Smooth muscle cell (in vitro differentiated cells): ENCODE measurements at regions not wholly inside any gene's neighbourhood (a gene's known extent, or its start where the extent isn't known, plus 50 kb on each side); places are given as distances from the start of the nearest gene placed in this dataset.
A peak's percentile ranks its signal among the peaks of the same experiment; 100 is the strongest.

Experiments
- DNase-seq: peaks from one replicate; lab custom pipeline; 2025; ENCODE audit not compliant: unreplicated experiment; lab: John Stamatoyannopoulos, UW
- H2AFZ ChIP-seq: fragments of 200-600 bp; sonication (generic); 2 replicates; pipeline ENCODE4 v1.6.0; 2016; ENCODE audit warnings: antibody characterized with exemption, low read depth, mild to moderate bottlenecking
- H3F3A ChIP-seq: fragments of 200-600 bp; sonication (generic); 2 replicates; pipeline ENCODE4 v1.6.0; 2017; ENCODE audit warnings: antibody characterized with exemption, low read depth
- H3K27ac ChIP-seq: fragments of 200-600 bp; sonication (generic); 2 replicates; pipeline ENCODE4 v1.5.1; 2016; ENCODE audit warnings: low read depth, mild to moderate bottlenecking
- H3K27me3 ChIP-seq: fragments of 200-600 bp; sonication (generic); 2 replicates; pipeline ENCODE4 v1.6.1; 2016; ENCODE audit warnings: low read depth, mild to moderate bottlenecking
- H3K36me3 ChIP-seq: fragments of 200-600 bp; sonication (generic); 2 replicates; pipeline ENCODE4 v1.5.1; 2016; ENCODE audit warnings: low read depth
- H3K4me1 ChIP-seq: fragments of 200-600 bp; sonication (generic); 2 replicates; pipeline ENCODE4 v1.5.1; 2016; ENCODE audit warnings: low read depth
- H3K4me2 ChIP-seq: fragments of 200-600 bp; sonication (generic); 2 replicates; pipeline ENCODE4 v1.6.0; 2016; ENCODE audit warnings: mild to moderate bottlenecking
- H3K4me3 ChIP-seq: fragments of 200-600 bp; sonication (generic); 2 replicates; pipeline ENCODE4 v1.5.1; 2016; ENCODE audit warnings: mild to moderate bottlenecking
- H3K79me2 ChIP-seq: fragments of 200-600 bp; sonication (generic); 2 replicates; pipeline ENCODE4 v1.6.0; 2016; ENCODE audit warnings: low read depth, mild to moderate bottlenecking
- H3K9ac ChIP-seq: fragments of 200-600 bp; sonication (generic); 2 replicates; pipeline ENCODE4 v1.6.0; 2016; ENCODE audit warnings: low read depth
- H3K9me3 ChIP-seq: fragments of 200-600 bp; sonication (generic); replicated peaks from 2 replicates; pipeline ENCODE4 v1.5.1; 2016; ENCODE audit warnings: low read depth
- H4K20me1 ChIP-seq: fragments of 200-600 bp; sonication (generic); 2 replicates; pipeline ENCODE4 v1.6.0; 2016; ENCODE audit warnings: low read depth
- WGBS: methylation state at CpG from one replicate; pipeline ENCODE4 v1.1.7; 2016; ENCODE audit warnings: low lambda C conversion rate; 5-methylcytosine and 5-hydroxymethylcytosine counted together
- TF ChIP-seq, protein P1 (sequence below): fragments of 200-600 bp; sonication (generic); IDR thresholded peaks from 2 replicates; pipeline ENCODE4 v1.5.1; 2017; ENCODE audit warnings: borderline replicate concordance, mild to moderate bottlenecking, antibody characterized with exemption; ENCODE audit not compliant: insufficient read depth, poor library complexity, severe bottlenecking

DNA sequence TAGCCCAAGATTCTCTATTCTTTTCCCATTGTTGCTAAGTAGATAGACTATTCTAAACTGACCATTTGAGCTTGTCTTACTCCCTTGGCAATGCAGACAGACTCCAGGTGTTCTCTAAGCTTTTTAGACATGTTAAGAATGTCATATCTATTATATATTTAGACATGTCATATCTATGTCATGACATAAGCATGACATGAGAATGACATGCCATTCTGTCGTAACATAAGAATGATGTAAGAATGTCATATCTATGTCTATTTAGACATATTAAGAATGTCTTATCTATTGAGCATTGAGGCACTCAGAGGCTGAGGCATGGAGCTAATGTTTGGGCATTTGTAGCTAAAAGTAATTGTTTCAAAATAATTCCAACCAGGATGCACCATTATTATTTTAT, 277.3 kb upstream of the ATP2B1 start:
- DNase-seq = no peak
- no peaks in the 10 kb centered on the region for H3K79me2 ChIP-seq
- peaks cover 5% of the 10 kb centered on the region for H3K4me1 ChIP-seq
- no peak overlapping the region for H3K27ac ChIP-seq
- no peaks in the 10 kb centered on the region for H4K20me1 ChIP-seq
- no peak overlapping the region for H3K9ac ChIP-seq
- peaks cover 3% of the 10 kb centered on the region for H3F3A ChIP-seq
- no peaks in the 10 kb centered on the region for H3K27me3 ChIP-seq
- 97% methylated on average over 1 of the region's 1 CpG for WGBS
- TF ChIP-seq, protein P1, sequence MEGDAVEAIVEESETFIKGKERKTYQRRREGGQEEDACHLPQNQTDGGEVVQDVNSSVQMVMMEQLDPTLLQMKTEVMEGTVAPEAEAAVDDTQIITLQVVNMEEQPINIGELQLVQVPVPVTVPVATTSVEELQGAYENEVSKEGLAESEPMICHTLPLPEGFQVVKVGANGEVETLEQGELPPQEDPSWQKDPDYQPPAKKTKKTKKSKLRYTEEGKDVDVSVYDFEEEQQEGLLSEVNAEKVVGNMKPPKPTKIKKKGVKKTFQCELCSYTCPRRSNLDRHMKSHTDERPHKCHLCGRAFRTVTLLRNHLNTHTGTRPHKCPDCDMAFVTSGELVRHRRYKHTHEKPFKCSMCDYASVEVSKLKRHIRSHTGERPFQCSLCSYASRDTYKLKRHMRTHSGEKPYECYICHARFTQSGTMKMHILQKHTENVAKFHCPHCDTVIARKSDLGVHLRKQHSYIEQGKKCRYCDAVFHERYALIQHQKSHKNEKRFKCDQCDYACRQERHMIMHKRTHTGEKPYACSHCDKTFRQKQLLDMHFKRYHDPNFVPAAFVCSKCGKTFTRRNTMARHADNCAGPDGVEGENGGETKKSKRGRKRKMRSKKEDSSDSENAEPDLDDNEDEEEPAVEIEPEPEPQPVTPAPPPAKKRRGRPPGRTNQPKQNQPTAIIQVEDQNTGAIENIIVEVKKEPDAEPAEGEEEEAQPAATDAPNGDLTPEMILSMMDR = no peak
- no peaks in the 10 kb centered on the region for H3K9me3 ChIP-seq
- H2AFZ ChIP-seq = no peak overlapping the region
- no peaks in the 10 kb centered on the region for H3K36me3 ChIP-seq
- no peak overlapping the region for H3K4me2 ChIP-seq
- no peak overlapping the region for H3K4me3 ChIP-seq

DNA sequence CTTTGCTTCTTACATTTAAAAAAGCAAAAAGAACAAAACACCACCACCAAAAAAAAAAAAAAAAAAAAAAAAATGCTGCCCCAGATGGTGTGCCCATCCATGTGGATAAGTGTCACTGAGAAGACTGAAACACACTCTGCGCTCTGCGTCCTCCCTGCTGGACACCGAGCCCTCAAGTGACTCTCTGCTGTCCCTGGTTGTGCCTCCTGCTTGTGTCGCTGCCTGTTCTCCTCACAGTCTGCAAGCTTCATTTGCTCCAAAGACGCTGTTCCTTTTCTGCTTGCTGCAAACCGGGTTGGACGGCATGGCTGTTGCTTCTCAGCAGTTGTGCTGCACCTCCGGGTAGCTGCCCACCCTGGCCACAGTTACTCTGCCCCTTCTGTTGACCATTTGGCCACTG, 276.2 kb upstream of the ATP2B1 start:
- WGBS = 90% methylated on average over 8 of the region's 8 CpGs
- no peak overlapping the region for H3K4me2 ChIP-seq
- H4K20me1 ChIP-seq = no peaks in the 10 kb centered on the region
- H3K9ac ChIP-seq = no peak overlapping the region
- H3K36me3 ChIP-seq = no peaks in the 10 kb centered on the region
- H3K27me3 ChIP-seq = no peaks in the 10 kb centered on the region
- no peaks in the 10 kb centered on the region for H3K79me2 ChIP-seq
- H3K27ac ChIP-seq = no peak overlapping the region
- no peak overlapping the region for H3K4me3 ChIP-seq
- peaks cover 11% of the 10 kb centered on the region for H3F3A ChIP-seq
- no peaks in the 10 kb centered on the region for H3K9me3 ChIP-seq
- no peak overlapping the region for H2AFZ ChIP-seq
- TF ChIP-seq, protein P1 = no peak
- peaks cover 5% of the 10 kb centered on the region for H3K4me1 ChIP-seq
- DNase-seq = no peak

DNA sequence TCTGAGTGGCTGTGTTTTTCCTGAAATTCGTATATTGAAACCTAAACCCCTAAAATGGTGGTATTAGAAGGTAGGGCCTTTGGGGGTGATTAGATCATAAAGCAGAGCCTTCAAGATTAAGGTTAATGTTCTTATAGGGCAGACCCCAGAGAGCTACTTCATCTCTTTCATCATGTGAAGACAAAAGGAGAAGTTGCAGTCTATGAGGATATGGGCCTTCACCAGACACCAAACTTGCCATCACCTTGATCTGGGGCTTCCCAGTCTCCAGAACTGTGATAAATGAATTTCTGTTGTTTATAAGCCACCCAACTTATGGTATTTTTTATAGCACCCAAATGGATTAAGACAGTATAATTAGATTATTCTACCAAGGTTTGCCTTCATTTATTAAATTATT, 275.0 kb upstream of the ATP2B1 start:
- DNase-seq = no peak
- Histone ChIP-seq H3K27ac (no peak overlapping the region), H2AFZ (no peak overlapping the region), H3K36me3 (no peaks in the 10 kb centered on the region), H3K27me3 (no peaks in the 10 kb centered on the region), H3K79me2 (no peaks in the 10 kb centered on the region), H3K4me1 (peaks cover 3% of the 10 kb centered on the region), H3K9ac (no peak overlapping the region), H3F3A (peaks cover 11% of the 10 kb centered on the region), H3K9me3 (no peaks in the 10 kb centered on the region), H3K4me2 (no peak overlapping the region), H4K20me1 (no peaks in the 10 kb centered on the region), H3K4me3 (no peak overlapping the region)
- WGBS = 100% methylated on average over 1 of the region's 1 CpG
- TF ChIP-seq, protein P1 = no peak

DNA sequence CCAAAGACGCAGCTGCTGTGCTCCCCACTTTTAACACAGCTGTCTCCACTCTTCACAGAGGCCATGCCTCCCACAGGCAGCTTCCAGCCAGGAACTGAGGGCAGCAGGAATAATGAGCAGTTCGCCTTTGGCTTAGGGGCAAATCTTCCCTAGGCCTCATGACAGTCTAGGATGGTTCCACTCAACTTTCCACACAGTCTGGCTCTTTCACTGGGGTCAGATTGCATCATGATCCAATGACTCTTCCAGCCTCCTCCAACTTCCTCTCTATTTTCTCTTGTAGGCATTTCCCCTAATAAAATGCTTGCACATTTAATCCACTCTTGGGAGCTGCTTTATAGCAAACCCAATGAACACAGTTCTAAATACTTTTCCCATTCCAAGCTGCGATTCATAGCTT, 271.6 kb upstream of the ATP2B1 start:
- H3K36me3 ChIP-seq = no peaks in the 10 kb centered on the region
- peaks cover 12% of the 10 kb centered on the region for H3K4me1 ChIP-seq
- H4K20me1 ChIP-seq = no peaks in the 10 kb centered on the region
- no peaks in the 10 kb centered on the region for H3K9me3 ChIP-seq
- no peaks in the 10 kb centered on the region for H3K79me2 ChIP-seq
- peak overlapping the region; percentile 64 for H3K27ac ChIP-seq
- TF ChIP-seq, protein P1 = no peak
- DNase-seq = no peak
- no peak overlapping the region for H2AFZ ChIP-seq
- no peak overlapping the region for H3K4me2 ChIP-seq
- WGBS = 28% methylated on average over 3 of the region's 3 CpGs
- no peak overlapping the region for H3K9ac ChIP-seq
- H3F3A ChIP-seq = peaks cover 9% of the 10 kb centered on the region
- no peaks in the 10 kb centered on the region for H3K27me3 ChIP-seq
- no peak overlapping the region for H3K4me3 ChIP-seq
